Stimulated activated naive CD4-positive, alpha-beta T cell (primary cell): ENCODE measurements at regions not wholly inside any gene's neighbourhood (a gene's known extent, or its start where the extent isn't known, plus 50 kb on each side); places are given as distances from the start of the nearest gene placed in this dataset.

Experiments
- DNase-seq, 6 experiments: peaks; one replicate each; lab custom pipeline; 2025; lab: John Stamatoyannopoulos, UW

- no peak for DNase-seq
These were observed 591.1 kb downstream of the BRD1 start for GRCh38 chr22:49236541-49237075.

GRCh38 chr22:49235463-49236300 lies 592.0 kb downstream of the BRD1 start:
- no peak for DNase-seq

- no peak for DNase-seq
These were observed 593.2 kb downstream of the BRD1 start for GRCh38 chr22:49234459-49234858.

GRCh38 chr22:49233507-49234100 lies 594.1 kb downstream of the BRD1 start:
- no peak for DNase-seq

- DNase-seq, result no peak
These were observed 595.2 kb downstream of the BRD1 start for GRCh38 chr22:49232319-49233067.

GRCh38 chr22:49230194-49230577 lies 597.5 kb downstream of the BRD1 start:
- DNase-seq, result no peak

GRCh38 chr22:49229483-49230193 lies 598.0 kb downstream of the BRD1 start:
- no peak for DNase-seq

GRCh38 chr22:49228431-49229037 lies 599.1 kb downstream of the BRD1 start:
- DNase-seq, result no peak

GRCh38 chr22:49227670-49228069 lies 600.0 kb downstream of the BRD1 start:
- no peak for DNase-seq

GRCh38 chr22:49226096-49226495 lies 601.6 kb downstream of the BRD1 start:
- no peak for DNase-seq

- DNase-seq, result no peak
These were observed 603.4 kb downstream of the BRD1 start for GRCh38 chr22:49224243-49224642.

GRCh38 chr22:49218142-49218541 lies 609.5 kb downstream of the BRD1 start:
- DNase-seq, result no peak

GRCh38 chr22:49216579-49216978 lies 611.1 kb downstream of the BRD1 start:
- no peak for DNase-seq

- no peak for DNase-seq
These were observed 611.8 kb downstream of the BRD1 start for GRCh38 chr22:49215840-49216239.

- no peak for DNase-seq
These were observed 612.7 kb downstream of the BRD1 start for GRCh38 chr22:49214976-49215375.

GRCh38 chr22:49213731-49214352 lies 613.8 kb downstream of the BRD1 start:
- DNase-seq, result no peak

- DNase-seq, result no peak
These were observed 615.2 kb downstream of the BRD1 start for GRCh38 chr22:49212466-49212865.

- DNase-seq, result no peak
These were observed 615.7 kb downstream of the BRD1 start for GRCh38 chr22:49212002-49212401.

- no peak for DNase-seq
These were observed 616.5 kb downstream of the BRD1 start for GRCh38 chr22:49211176-49211575.

GRCh38 chr22:49210606-49211005 lies 617.1 kb downstream of the BRD1 start:
- no peak for DNase-seq
